Fibroblast of lung (primary cell): ENCODE measurements at regions not wholly inside any gene's neighbourhood (a gene's known extent, or its start where the extent isn't known, plus 50 kb on each side); places are given as distances from the start of the nearest gene placed in this dataset.

ENCODE experiments used
- DNase-seq, 2 donors: peaks; one replicate each; pipeline versions ENCODE4 v3.0.0 to v3.0.0-alpha.2; 2010; ENCODE audit warnings: low read depth in 2 of 2
- H2AFZ ChIP-seq: 2 replicates; pipeline ENCODE4 v1.5.1; 2012; ENCODE audit warnings: low read length, control low read depth, inconsistent platforms
- H3K27ac ChIP-seq: 2 replicates; pipeline ENCODE4 v1.5.1; 2011; ENCODE audit warnings: low read length, control low read depth; ENCODE audit not compliant: insufficient read depth
- H3K27me3 ChIP-seq: 2 replicates; pipeline ENCODE4 v1.5.1; 2011; ENCODE audit warnings: mild to moderate bottlenecking, low read length; ENCODE audit not compliant: control insufficient read depth, insufficient read depth
- H3K36me3 ChIP-seq: 2 replicates; pipeline ENCODE4 v1.5.1; 2011; ENCODE audit warnings: low read length; ENCODE audit not compliant: control insufficient read depth, insufficient read depth
- H3K4me1 ChIP-seq: 2 replicates; pipeline ENCODE4 v1.5.1; 2011; ENCODE audit warnings: low read length; ENCODE audit not compliant: control insufficient read depth, insufficient read depth; ENCODE audit errors: extremely low read depth
- H3K4me2 ChIP-seq: 2 replicates; pipeline ENCODE4 v1.5.1; 2011; ENCODE audit warnings: low read length, control low read depth; ENCODE audit not compliant: insufficient read depth; ENCODE audit errors: extremely low read depth
- H3K4me3 ChIP-seq, 4 experiments: fragments of 200-600 bp in 1 of 4; sonication (generic) in 1 of 4; replicated peaks in 1 of 4; 2 replicates each; pipeline ENCODE4 v1.5.1; 2011 to 2016; ENCODE audit warnings: low read length in 4 of 4, low read depth in 3 of 4, mild to moderate bottlenecking in 3 of 4, control low read depth in 2 of 4, inconsistent platforms in 1 of 4, mixed read lengths in 1 of 4; ENCODE audit not compliant: insufficient read depth in 1 of 4; ENCODE audit errors: control extremely low read depth in 1 of 4
- H3K79me2 ChIP-seq: 2 replicates; pipeline ENCODE4 v1.5.1; 2012; ENCODE audit warnings: mild to moderate bottlenecking, low read length, inconsistent platforms; ENCODE audit not compliant: control insufficient read depth, insufficient read depth
- H3K9ac ChIP-seq: 2 replicates; pipeline ENCODE4 v1.5.1; 2011; ENCODE audit warnings: mild to moderate bottlenecking, low read length, control low read depth; ENCODE audit not compliant: insufficient read depth
- H3K9me3 ChIP-seq: 2 replicates; pipeline ENCODE4 v1.5.1; 2012; ENCODE audit warnings: low read depth, low read length; ENCODE audit not compliant: control insufficient read depth, insufficient read depth
- H4K20me1 ChIP-seq: 2 replicates; pipeline ENCODE4 v1.5.1; 2011; ENCODE audit warnings: low read length; ENCODE audit not compliant: control insufficient read depth, insufficient read depth; ENCODE audit errors: extremely low read depth
- EZH2 ChIP-seq: IDR thresholded peaks from 2 replicates; pipeline ENCODE4 v1.5.1; 2012; ENCODE audit warnings: low read length, control low read depth, mild to moderate bottlenecking; ENCODE audit errors: missing control alignments
- TF ChIP-seq, protein P1 (sequence below), 2 donors: IDR thresholded peaks in 1 of 2; conservative IDR thresholded peaks in 1 of 2; 1 replicate in 1 of 2; 2 replicates in 1 of 2; pipeline ENCODE4 v1.5.1; 2011 to 2012; ENCODE audit warnings: low read length in 2 of 2, control low read depth in 1 of 2, inconsistent platforms in 1 of 2, low read depth in 1 of 2, mild to moderate bottlenecking in 1 of 2

DNA sequence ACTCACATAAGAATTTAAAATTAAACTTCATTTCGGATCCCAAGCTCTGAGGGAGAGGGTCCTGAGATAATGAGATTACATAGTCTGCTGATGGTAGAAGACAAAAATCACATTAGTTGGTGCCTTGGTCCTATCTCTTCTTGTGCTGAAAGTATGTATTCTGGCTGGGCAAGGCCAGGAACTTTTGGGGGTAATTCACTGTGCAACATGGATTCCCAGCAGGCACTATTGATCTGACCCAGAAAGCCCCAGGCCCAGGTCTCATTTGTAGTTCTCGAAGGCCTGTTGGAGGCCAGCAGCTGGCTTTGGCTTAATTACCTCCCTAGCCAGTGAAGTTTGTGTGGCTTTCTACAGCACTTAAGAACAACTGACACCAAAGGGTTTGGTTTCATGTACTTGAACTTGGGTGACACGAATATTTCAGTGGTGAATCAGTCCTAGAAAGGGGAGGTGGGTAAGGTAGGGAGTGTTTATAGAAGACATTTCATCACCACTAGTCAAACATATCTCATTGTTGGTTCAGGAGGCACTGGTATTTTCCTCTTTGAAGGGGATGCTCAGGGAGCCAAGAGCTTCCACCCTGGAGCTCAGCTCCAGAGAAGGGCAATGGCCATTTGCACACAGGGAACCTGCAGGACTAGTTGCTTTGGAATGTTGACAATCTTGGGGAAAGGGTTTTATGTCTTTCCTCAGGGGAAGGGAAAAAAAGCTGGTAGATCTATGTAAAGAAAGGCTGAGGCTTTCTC, 217.8 kb downstream of the OSR1 start:
- no peaks in the 10 kb centered on the region for H3K36me3 ChIP-seq
- no peak overlapping the region for H2AFZ ChIP-seq
- no peak overlapping the region for H3K27ac ChIP-seq
- H4K20me1 ChIP-seq: no peaks in the 10 kb centered on the region
- no peaks in the 10 kb centered on the region for H3K79me2 ChIP-seq
- H3K4me1 ChIP-seq: peaks cover 14% of the 10 kb centered on the region
- peak; percentile 82 to 98 for DNase-seq
- H3K4me2 ChIP-seq: no peak overlapping the region
- TF ChIP-seq, protein P1, sequence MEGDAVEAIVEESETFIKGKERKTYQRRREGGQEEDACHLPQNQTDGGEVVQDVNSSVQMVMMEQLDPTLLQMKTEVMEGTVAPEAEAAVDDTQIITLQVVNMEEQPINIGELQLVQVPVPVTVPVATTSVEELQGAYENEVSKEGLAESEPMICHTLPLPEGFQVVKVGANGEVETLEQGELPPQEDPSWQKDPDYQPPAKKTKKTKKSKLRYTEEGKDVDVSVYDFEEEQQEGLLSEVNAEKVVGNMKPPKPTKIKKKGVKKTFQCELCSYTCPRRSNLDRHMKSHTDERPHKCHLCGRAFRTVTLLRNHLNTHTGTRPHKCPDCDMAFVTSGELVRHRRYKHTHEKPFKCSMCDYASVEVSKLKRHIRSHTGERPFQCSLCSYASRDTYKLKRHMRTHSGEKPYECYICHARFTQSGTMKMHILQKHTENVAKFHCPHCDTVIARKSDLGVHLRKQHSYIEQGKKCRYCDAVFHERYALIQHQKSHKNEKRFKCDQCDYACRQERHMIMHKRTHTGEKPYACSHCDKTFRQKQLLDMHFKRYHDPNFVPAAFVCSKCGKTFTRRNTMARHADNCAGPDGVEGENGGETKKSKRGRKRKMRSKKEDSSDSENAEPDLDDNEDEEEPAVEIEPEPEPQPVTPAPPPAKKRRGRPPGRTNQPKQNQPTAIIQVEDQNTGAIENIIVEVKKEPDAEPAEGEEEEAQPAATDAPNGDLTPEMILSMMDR (conservative IDR thresholded peaks at IDR 0.05 in 1 of 2, IDR thresholded peaks at IDR 0.05 in 1 of 2; ENCODE audit: low read depth in 1 of 2, low read length in 2 of 2): no peak
- no peak for TF ChIP-seq EZH2
- no peaks in the 10 kb centered on the region for H3K27me3 ChIP-seq
- H3K4me3 ChIP-seq: no peak overlapping the region
- no peak overlapping the region for H3K9ac ChIP-seq
- H3K9me3 ChIP-seq: no peaks in the 10 kb centered on the region

DNA sequence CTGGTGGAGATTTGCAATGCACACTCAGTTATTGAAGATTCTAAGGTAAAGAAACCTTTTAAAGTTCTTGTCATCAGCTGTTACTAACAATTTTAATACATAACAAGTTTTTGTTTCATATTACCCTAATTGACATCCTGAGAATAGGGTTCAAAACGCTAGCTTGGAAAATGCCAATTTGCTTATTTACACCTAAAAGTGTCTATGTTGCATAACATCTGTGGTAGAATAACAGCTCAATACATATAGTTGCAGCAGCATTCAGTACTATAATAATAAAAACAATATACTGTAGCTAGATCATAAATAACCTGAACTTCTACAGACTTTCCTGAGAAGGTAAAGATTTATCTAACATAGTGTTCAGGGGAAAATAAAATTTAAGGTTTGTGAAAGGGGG, 219.0 kb downstream of the OSR1 start:
- Histone ChIP-seq H3K79me2 (no peaks in the 10 kb centered on the region), H3K36me3 (no peaks in the 10 kb centered on the region), H4K20me1 (no peaks in the 10 kb centered on the region), H3K27ac (no peak overlapping the region), H3K4me3 (no peak overlapping the region), H3K27me3 (no peaks in the 10 kb centered on the region), H3K9ac (no peak overlapping the region), H3K4me1 (peaks cover 14% of the 10 kb centered on the region), H2AFZ (no peak overlapping the region), H3K4me2 (no peak overlapping the region), H3K9me3 (no peaks in the 10 kb centered on the region)
- no peak for DNase-seq
- no peak for TF ChIP-seq EZH2
- TF ChIP-seq, protein P1 (conservative IDR thresholded peaks at IDR 0.05 in 1 of 2, IDR thresholded peaks at IDR 0.05 in 1 of 2; ENCODE audit: low read depth in 1 of 2, low read length in 2 of 2): no peak

DNA sequence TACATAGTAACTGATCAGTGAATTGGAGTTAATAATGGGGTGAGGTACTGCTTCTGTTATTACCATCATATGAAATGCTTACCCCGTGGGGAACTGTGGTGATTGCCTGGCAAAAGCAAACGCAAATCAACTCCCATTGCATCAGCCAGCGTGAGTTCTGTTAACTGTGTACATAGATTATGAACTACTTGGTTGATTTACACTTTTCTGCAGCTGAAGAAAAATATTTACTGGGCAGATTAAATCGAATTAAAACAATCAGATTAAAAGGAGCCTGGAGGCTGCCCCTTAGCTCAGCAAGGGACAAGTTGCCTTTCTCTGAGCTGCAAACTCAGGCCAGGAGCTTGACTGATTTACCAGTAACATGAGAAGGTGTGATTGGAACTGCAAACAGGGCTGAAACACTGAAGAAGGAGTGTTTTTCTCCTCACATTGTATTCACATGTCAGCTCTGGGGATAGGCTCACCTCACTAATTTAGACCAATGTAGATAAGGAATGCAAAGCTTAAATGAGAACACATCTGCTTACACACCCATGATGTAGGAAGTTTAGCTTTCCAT, 220.1 kb downstream of the OSR1 start:
- Histone ChIP-seq H3K4me2 (no peak overlapping the region), H3K9ac (no peak overlapping the region), H4K20me1 (no peaks in the 10 kb centered on the region), H3K4me3 (no peak overlapping the region), H3K36me3 (no peaks in the 10 kb centered on the region), H3K27ac (no peak overlapping the region), H3K9me3 (no peaks in the 10 kb centered on the region), H3K27me3 (no peaks in the 10 kb centered on the region), H3K79me2 (no peaks in the 10 kb centered on the region), H2AFZ (no peak overlapping the region), H3K4me1 (peaks cover 14% of the 10 kb centered on the region)
- DNase-seq: no peak
- TF ChIP-seq, protein P1 (conservative IDR thresholded peaks at IDR 0.05 in 1 of 2, IDR thresholded peaks at IDR 0.05 in 1 of 2; ENCODE audit: low read depth in 1 of 2, low read length in 2 of 2): no peak
- TF ChIP-seq EZH2: no peak
